ENCODE measurements at regions not wholly inside any gene's neighbourhood (a gene's known extent, or its start where the extent isn't known, plus 50 kb on each side); places are given as distances from the start of the nearest gene placed in this dataset.

DNA sequence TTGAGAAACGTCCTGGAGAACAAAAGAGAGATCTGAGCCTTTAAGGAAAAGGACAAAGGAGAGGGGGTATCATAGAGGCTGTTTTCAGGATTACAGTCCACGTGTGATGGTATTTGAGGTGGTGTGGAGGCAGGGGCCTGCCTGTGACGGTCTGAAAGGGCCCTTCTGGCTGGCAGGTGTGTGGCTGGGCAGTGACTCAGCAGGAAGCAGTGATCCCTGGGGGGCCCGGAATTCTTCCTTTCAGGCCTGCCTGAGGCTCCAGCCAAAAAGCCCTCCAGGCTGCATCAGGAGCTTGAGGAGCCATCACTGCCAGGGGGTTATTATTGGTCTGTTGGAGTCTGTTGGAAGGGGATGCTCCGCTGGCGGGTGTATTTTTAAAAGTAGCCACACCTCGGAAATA, 97.2 kb upstream of the TMEM18 start:
- no peaks in the 10 kb centered on the region for H3K36me3 ChIP-seq
- WGBS, 2 donors, result 57 to 60% methylated on average over 7 of the region's 7 CpGs
- H3K27ac ChIP-seq, result no peak overlapping the region
- no peaks in the 10 kb centered on the region for H3K27me3 ChIP-seq
- no peak overlapping the region for H3K4me3 ChIP-seq
- no peaks in the 10 kb centered on the region for H3K9me3 ChIP-seq
- intact Hi-C loops (cut with DNase I), result no loop called here
- H3K4me1 ChIP-seq, result no peaks in the 10 kb centered on the region
- TF ChIP-seq, protein P1, sequence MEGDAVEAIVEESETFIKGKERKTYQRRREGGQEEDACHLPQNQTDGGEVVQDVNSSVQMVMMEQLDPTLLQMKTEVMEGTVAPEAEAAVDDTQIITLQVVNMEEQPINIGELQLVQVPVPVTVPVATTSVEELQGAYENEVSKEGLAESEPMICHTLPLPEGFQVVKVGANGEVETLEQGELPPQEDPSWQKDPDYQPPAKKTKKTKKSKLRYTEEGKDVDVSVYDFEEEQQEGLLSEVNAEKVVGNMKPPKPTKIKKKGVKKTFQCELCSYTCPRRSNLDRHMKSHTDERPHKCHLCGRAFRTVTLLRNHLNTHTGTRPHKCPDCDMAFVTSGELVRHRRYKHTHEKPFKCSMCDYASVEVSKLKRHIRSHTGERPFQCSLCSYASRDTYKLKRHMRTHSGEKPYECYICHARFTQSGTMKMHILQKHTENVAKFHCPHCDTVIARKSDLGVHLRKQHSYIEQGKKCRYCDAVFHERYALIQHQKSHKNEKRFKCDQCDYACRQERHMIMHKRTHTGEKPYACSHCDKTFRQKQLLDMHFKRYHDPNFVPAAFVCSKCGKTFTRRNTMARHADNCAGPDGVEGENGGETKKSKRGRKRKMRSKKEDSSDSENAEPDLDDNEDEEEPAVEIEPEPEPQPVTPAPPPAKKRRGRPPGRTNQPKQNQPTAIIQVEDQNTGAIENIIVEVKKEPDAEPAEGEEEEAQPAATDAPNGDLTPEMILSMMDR (IDR thresholded peaks at IDR 0.05), result no peak
- TF ChIP-seq EP300 (IDR thresholded peaks at IDR 0.05) (no peak), POLR2A (IDR thresholded peaks at IDR 0.05) (no peak)
- no peak for DNase-seq

DNA sequence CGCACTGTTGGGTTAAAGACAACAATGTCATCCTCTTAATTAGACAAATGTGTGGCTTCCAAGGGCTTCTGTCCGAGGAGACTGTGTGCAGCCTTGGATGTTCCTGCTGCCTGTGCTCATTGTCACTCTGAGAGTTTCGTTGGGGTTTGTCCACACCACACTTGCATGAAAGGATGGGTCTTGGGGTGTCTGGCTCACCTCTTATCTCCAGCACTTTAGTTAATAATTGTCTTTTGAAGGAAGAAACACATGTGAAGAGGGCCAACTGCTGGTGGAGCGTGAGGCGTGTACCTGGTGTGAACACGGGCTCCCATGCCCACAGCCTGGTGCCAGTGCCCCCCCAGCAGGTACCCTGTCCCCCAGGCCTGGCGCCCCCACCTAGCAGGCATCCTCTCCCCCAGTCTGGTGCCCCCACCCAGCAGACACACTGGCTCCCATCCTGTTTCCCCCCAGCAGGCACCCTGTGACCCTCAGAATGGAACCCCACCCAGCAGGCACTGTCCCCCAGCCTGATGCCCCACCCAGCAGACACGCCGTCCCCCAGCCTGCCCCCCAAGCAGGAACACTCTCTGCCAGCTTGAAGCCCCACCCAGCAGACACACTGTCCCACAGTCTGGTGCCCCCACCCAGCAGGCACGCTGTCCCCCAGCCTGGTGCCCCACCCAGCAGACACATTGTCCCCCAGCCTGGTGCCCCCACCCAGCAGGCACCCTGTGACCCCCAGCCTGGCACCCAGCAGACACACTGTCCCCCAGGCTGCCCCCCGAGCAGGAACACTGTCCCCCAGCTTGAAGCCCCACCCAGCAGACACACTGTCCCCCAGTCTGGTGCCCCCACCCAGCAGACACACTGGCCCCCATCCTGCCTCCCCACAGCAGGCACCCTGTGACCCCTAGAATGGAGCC, 96.3 kb upstream of the TMEM18 start:
- no peaks in the 10 kb centered on the region for H3K9me3 ChIP-seq
- 44 to 72% methylated on average over 11 of the region's 11 CpGs for WGBS, 2 donors
- no peaks in the 10 kb centered on the region for H3K4me1 ChIP-seq
- H3K27me3 ChIP-seq, result no peaks in the 10 kb centered on the region
- no peaks in the 10 kb centered on the region for H3K36me3 ChIP-seq
- H3K4me3 ChIP-seq, result no peak overlapping the region
- intact Hi-C loops (cut with DNase I), result no loop called here
- TF ChIP-seq EP300 (IDR thresholded peaks at IDR 0.05), result no peak
- H3K27ac ChIP-seq, result no peak overlapping the region
- DNase-seq, result no peak

DNA sequence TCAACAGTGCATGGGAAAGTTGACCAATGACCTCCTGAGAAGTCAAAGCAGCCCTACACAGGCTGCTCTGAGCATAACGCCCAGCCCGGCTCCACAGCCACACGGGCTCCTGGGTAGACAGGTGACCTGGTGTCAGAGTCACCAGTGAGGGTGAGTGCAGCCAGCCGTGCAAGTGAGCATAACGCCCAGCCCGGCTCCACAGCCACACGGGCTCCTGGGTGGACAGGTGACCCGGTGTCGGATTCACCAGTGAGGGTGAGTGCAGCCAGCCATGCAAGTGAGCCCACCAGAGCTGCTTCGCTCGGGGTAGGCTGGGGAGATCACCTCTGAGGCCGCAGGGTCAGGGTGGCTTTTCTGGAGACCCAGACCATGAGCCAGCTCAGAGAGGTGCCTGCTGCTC, 94.3 kb upstream of the TMEM18 start:
- Histone ChIP-seq H3K36me3 (no peaks in the 10 kb centered on the region), H3K4me1 (no peaks in the 10 kb centered on the region), H3K4me3 (no peak overlapping the region), H3K9me3 (no peaks in the 10 kb centered on the region), H3K27ac (no peak overlapping the region), H3K27me3 (no peaks in the 10 kb centered on the region)
- TF ChIP-seq POLR2AphosphoS5 (IDR thresholded peaks at IDR 0.05), result no peak
- no peak for TF ChIP-seq EP300 (IDR thresholded peaks at IDR 0.05)
- TF ChIP-seq POLR2A (IDR thresholded peaks at IDR 0.05), result no peak
- TF ChIP-seq, protein P1 (IDR thresholded peaks at IDR 0.05), result no peak
- intact Hi-C loops (cut with DNase I), result no loop called here
- 88 to 90% methylated on average over 12 of the region's 12 CpGs for WGBS, 2 donors
- no peak for DNase-seq

DNA sequence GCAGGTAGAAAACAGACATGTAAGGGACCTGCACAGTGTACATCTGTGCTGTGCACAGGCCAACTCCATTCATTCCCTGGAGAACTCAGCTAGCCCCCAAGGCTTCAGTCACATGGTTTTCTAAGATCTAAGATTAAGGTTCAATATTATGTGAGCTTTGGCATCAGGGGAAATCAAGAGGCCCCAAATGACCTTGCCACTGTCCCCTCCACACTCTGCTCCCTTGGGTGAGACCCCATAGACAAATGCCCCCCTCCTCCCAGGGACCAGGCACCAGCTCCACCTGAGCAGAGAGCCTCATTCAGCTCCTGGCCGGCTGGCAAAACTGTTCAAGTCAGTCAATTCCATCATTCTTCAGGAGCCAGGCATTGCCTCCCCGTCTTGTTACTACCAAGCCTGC, 93.6 kb upstream of the TMEM18 start:
- no peaks in the 10 kb centered on the region for H3K27me3 ChIP-seq
- TF ChIP-seq POLR2A (IDR thresholded peaks at IDR 0.05), result no peak
- no peak for TF ChIP-seq EP300 (IDR thresholded peaks at IDR 0.05)
- no peak for TF ChIP-seq POLR2AphosphoS5 (IDR thresholded peaks at IDR 0.05)
- TF ChIP-seq, protein P1 (IDR thresholded peaks at IDR 0.05), result no peak
- H3K4me3 ChIP-seq, result no peak overlapping the region
- 88 to 92% methylated on average over 2 of the region's 2 CpGs for WGBS, 2 donors
- no peak overlapping the region for H3K27ac ChIP-seq
- intact Hi-C loops (cut with DNase I), result no loop called here
- H3K9me3 ChIP-seq, result no peaks in the 10 kb centered on the region
- DNase-seq, result no peak
- H3K4me1 ChIP-seq, result no peaks in the 10 kb centered on the region
- H3K36me3 ChIP-seq, result no peaks in the 10 kb centered on the region

DNA sequence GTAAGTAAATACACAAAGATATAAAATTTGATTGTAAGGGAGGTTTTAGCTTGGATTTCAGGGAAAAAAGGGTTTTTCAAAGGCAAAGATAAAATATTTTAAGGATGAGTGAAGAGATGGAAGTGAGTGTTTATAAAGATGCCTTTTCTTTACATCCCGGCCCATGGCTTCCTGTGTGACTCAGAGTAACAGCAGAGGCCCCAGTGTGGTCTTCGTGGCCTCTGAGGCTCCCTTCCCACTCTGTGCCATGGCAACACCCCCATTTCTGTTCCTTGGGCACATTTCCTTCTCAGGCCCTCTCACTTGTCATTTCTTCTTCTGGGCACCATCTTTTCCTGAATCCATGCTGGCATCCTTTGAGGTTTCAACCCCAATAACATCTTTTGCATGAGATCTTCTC, 92.6 kb upstream of the TMEM18 start:
- TF ChIP-seq, protein P1 (IDR thresholded peaks at IDR 0.05), result no peak
- no peak for TF ChIP-seq POLR2AphosphoS5 (IDR thresholded peaks at IDR 0.05)
- TF ChIP-seq EP300 (IDR thresholded peaks at IDR 0.05), result no peak
- no peak for TF ChIP-seq POLR2A (IDR thresholded peaks at IDR 0.05)
- no peaks in the 10 kb centered on the region for H3K9me3 ChIP-seq
- H3K36me3 ChIP-seq, result no peaks in the 10 kb centered on the region
- no peak overlapping the region for H3K4me3 ChIP-seq
- H3K27ac ChIP-seq, result no peak overlapping the region
- H3K27me3 ChIP-seq, result no peaks in the 10 kb centered on the region
- H3K4me1 ChIP-seq, result no peaks in the 10 kb centered on the region
- 46 to 75% methylated on average over 2 of the region's 2 CpGs for WGBS, 2 donors
- no peak for DNase-seq
- intact Hi-C loops (cut with DNase I), result no loop called here
